Germinal center (tissue), 1 donor: ENCODE measurements at regions not wholly inside any gene's neighbourhood (a gene's known extent, or its start where the extent isn't known, plus 50 kb on each side); places are given as distances from the start of the nearest gene placed in this dataset.

ENCODE experiments used
- DNase-seq: peaks from one replicate; pipeline ENCODE4 v3.0.0; 2012; ENCODE audit warnings: mixed read lengths, low spot score

GRCh38 chr11:116182356-116182966 lies 590.3 kb downstream of the BUD13 start:
- DNase-seq, result no peak

- no peak for DNase-seq
Observed at GRCh38 chr11:116180806-116181600, 591.8 kb downstream of the BUD13 start.

DNA sequence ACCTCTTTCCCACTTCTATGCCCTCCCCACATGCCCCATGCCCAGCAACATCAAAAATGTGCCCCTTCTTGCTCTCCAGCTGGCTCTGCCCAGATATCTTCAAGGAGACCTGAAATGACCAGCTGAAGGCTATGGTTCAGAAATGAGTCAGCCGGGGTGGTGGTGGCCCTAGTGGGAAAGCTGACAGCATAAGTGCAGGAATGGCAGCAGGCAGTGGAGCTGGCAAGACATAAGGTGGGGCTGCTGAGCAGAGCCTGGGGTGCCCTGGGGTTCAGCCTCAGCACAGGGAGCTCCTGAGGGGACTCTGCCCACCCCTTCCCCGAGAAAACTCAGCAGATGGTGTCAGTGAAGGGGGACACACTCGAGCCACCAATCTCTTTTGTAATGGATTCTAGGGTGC lies 593.4 kb downstream of the BUD13 start:
- DNase-seq, result no peak

- no peak for DNase-seq
Observed at GRCh38 chr11:116177521-116178210, 595.1 kb downstream of the BUD13 start.

DNA sequence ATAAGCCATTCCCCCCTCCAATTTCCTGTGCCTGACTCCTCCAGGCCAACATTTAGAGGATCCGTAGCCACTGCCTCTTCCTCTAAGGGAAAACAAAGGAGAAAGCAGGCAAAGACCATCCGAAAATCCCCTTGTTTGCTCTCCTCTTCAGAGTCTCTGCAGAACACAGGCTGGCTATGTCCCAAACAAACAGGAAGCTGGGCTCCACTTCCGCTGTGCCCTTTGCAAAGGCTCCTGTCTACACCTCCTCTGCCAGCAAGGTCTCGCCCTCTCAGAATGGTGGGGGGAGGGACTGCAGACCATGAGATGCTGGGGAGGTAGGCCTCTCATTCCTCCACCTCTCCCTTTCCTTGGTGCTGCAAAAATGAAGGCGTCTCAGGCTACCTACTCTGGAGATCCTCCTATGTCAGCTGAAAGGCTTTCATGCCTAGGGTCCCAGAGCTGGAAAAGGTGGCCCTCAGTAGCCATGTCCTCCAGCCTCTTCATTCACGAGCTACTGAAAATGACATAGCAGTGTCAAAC lies 596.2 kb downstream of the BUD13 start:
- no peak for DNase-seq

DNA sequence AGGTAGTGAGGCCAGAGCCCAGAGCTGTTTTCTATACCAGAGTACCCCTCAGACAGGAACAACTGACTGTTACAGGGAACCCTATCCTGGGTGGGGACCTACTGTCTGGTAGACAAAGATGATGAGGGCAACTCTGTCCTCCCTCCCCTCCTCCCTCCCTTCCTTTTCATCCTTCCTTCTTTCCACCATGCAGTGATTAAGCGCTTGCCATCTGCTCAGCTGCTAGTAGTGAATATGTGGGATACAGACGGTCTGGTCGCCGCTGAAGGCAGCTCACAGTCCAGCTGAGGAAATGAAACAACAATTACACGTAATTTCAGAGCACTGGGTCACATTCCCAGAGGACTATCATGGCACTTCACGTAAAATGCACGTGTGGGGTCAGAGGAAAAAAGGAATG lies 597.1 kb downstream of the BUD13 start:
- no peak for DNase-seq

- no peak for DNase-seq
Observed at GRCh38 chr11:116173941-116174911, 598.6 kb downstream of the BUD13 start.

GRCh38 chr11:116173506-116173905 lies 599.3 kb downstream of the BUD13 start:
- DNase-seq, result no peak

DNA sequence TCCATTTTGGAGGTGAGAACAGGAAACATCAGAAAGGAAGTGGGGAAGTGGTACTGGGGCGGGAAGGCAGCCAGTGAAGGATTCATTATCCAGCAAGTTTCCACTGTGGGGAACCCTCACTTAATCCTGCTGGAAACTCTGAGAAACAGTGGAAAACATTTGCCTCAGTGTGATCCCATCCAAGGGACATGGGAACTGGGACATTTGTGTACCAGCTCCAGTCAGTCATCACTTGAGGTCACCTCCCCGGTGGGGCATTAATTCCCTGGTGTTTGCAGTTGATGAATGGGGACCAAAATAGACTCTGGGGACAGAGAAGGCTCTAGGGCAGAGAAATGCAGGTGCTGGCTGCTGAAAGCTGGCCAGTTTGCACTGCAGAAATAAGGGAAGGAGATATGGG lies 599.9 kb downstream of the BUD13 start:
- no peak for DNase-seq

- DNase-seq, result no peak
Observed at GRCh38 chr11:116172156-116172555, 600.6 kb downstream of the BUD13 start.

GRCh38 chr11:116171271-116172140 lies 601.3 kb downstream of the BUD13 start:
- no peak for DNase-seq

DNA sequence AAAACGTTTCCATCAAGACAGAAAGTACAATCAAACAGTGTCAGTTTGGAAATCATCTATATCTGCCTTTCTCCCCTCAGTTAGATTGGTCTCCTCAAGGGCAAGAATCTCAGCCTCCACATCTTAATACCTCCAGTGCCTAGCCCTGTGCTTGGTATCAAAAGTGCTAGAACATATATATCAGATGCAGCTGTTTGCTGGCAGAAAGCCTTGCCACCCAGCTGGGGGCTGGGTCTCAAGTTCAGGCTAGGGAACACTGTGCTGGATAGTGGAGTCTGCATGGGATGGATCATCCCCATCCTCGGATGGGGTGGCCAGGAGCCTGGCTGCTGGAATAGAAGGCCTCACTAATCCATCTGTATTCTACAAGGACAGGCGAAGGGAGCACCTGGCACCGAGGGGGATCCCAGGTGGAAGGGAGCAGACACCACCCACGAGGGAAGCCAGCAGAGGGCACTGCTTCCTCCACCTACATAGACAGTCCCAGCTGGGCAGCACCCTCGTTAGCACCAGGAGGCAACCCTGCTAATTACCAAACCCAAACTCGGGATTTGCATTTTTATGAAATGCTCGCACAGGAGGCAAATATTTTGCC lies 602.2 kb downstream of the BUD13 start:
- DNase-seq, result no peak

GRCh38 chr11:116169776-116170175 lies 603.0 kb downstream of the BUD13 start:
- no peak for DNase-seq

DNA sequence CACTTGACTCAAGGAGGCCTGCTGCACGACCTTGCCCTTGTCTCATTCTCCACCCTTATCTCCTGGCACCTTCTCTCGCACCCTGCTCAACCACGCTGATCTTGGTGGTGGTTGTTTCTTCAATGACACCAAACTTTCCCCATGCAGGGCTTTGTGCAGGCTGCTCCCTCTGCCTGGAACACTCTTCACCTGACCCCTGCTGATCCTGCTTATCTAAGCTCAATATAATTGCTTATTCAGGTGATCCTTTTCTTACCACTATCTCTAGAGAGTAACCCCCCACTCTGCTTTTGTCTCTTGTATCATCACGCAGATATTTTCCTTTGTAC lies 604.4 kb downstream of the BUD13 start:
- no peak for DNase-seq

DNA sequence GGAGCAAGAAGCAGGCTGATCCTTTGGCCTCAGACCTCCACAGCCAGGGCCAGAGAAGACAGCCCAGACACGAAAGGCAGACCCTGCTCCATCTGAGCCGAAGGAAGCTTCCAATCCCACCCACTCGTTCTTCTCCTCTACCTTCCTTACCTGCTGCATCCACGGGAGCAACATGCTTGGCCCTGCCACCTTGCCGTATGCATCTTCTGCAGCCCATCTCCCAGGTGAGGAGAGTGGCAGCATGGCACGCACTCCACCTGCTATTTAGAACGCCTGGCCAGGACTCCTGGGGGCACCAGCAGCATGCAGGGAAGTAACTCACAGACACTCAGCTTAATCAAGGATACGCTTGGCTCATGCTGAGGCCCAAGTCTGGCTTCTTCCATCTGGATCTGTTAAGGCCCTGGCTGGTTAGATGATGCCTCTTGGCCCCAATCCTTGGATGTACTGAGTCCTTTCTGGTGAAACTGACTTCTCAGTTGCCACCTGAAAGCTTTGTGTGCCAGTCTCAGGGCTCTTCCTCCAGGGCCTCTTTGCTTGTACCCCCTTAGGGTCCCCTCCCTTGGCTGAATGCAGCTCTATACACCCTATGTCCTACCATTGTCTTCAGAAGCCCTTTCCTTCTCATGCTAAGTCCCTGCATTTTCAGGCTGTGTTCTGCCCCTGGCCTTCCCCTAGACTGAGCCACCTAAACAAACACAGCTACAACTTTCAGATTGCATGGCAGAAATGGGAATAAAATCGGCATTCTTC lies 604.9 kb downstream of the BUD13 start:
- DNase-seq, result no peak

- DNase-seq, result no peak
Observed at GRCh38 chr11:116166573-116167465, 606.0 kb downstream of the BUD13 start.

DNA sequence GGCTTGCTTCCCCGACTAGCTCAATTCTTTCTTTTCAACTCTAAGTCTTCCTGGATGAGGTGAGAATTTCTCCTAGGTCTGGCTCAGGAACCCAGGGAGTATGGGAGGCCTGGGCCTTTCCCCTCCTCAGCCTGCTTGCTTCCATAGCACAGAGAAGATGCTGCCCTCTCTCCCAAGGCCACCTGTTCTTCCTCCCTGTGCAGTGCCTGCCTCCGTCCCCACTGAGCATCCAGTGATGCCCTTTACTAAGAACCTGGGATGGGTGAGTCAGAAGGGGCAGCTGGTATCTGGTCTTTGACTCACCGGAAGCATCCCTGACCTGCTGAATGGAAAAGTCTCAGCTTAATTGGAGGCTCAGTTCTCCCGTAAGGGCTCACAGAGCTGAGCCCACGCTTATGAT lies 607.9 kb downstream of the BUD13 start:
- DNase-seq, result no peak

- no peak for DNase-seq
Observed at GRCh38 chr11:116162886-116163230, 609.9 kb downstream of the BUD13 start.
